HG03039 (cell line): ENCODE measurements at regions not wholly inside any gene's neighbourhood (a gene's known extent, or its start where the extent isn't known, plus 50 kb on each side); places are given as distances from the start of the nearest gene placed in this dataset.
"Not testable (repeated sequence)": the region's sequence is repeated elsewhere in the genome, so short reads cannot be mapped to it uniquely, and the experiment has no call there.

Experiments
- ATAC-seq: cut with Tn5 transposase; IDR thresholded peaks from one replicate; pipeline ENCODE4 v1.9.1; 2021; ENCODE audit warnings: mild to moderate bottlenecking, moderate library complexity; ENCODE audit not compliant: unreplicated experiment

- no peak for ATAC-seq
These were observed 206.4 kb downstream of the LRRK2 start for GRCh38 chr12:40431169-40431568.

- ATAC-seq = no peak
These were observed 210.5 kb downstream of the LRRK2 start for GRCh38 chr12:40435251-40435650.

GRCh38 chr12:40435951-40436350 is 211.2 kb downstream of the LRRK2 start:
- no peak for ATAC-seq

GRCh38 chr12:40436564-40436963 is 211.8 kb downstream of the LRRK2 start:
- ATAC-seq = no peak

- no peak for ATAC-seq
These were observed 215.1 kb downstream of the LRRK2 start for GRCh38 chr12:40439771-40440492.

- no peak for ATAC-seq
These were observed 219.4 kb downstream of the LRRK2 start for GRCh38 chr12:40444174-40444573.

- no peak for ATAC-seq
These were observed 221.6 kb downstream of the LRRK2 start for GRCh38 chr12:40446385-40446784.

GRCh38 chr12:40448523-40448922 is 223.7 kb downstream of the LRRK2 start:
- not testable (repeated sequence) for ATAC-seq

- no peak for ATAC-seq
These were observed 226.9 kb downstream of the LRRK2 start for GRCh38 chr12:40451661-40452060.

- no peak for ATAC-seq
These were observed 228.1 kb upstream of the CNTN1 start for GRCh38 chr12:40464121-40464520.

- ATAC-seq = no peak
These were observed 222.5 kb upstream of the CNTN1 start for GRCh38 chr12:40469736-40470135.

- no peak for ATAC-seq
These were observed 218.3 kb upstream of the CNTN1 start for GRCh38 chr12:40473962-40474361.

GRCh38 chr12:40474630-40475029 is 217.6 kb upstream of the CNTN1 start:
- no peak for ATAC-seq

- ATAC-seq = no peak
These were observed 192.4 kb upstream of the CNTN1 start for GRCh38 chr12:40499856-40500255.

- no peak for ATAC-seq
These were observed 189.9 kb upstream of the CNTN1 start for GRCh38 chr12:40502322-40502721.

GRCh38 chr12:40505327-40505726 is 186.9 kb upstream of the CNTN1 start:
- ATAC-seq = no peak

- ATAC-seq = no peak
These were observed 183.8 kb upstream of the CNTN1 start for GRCh38 chr12:40508421-40508820.

GRCh38 chr12:40511341-40511740 is 180.9 kb upstream of the CNTN1 start:
- no peak for ATAC-seq

- peak; percentile 65 for ATAC-seq
These were observed 177.0 kb upstream of the CNTN1 start for GRCh38 chr12:40515041-40515816.

- no peak for ATAC-seq
These were observed 169.4 kb upstream of the CNTN1 start for GRCh38 chr12:40522837-40523236.

- ATAC-seq = no peak
These were observed 167.2 kb upstream of the CNTN1 start for GRCh38 chr12:40525054-40525453.

GRCh38 chr12:40534828-40535227 is 157.4 kb upstream of the CNTN1 start:
- no peak for ATAC-seq
